NCI-H748 (cell line): ENCODE measurements at regions not wholly inside any gene's neighbourhood (a gene's known extent, or its start where the extent isn't known, plus 50 kb on each side); places are given as distances from the start of the nearest gene placed in this dataset.

Source experiments
- DNase-seq: peaks from one replicate; lab custom pipeline; 2025; ENCODE audit not compliant: unreplicated experiment; lab: John Stamatoyannopoulos, UW

GRCh38 chr18:8943900-8944870 is 158.3 kb upstream of the NDUFV2 start:
- no peak for DNase-seq

- DNase-seq: no peak
Measured at GRCh38 chr18:8944871-8945245, 157.6 kb upstream of the NDUFV2 start.

- no peak for DNase-seq
Measured at GRCh38 chr18:8945514-8945913, 157.0 kb upstream of the NDUFV2 start.

- DNase-seq: no peak
Measured at GRCh38 chr18:8946066-8946838, 156.2 kb upstream of the NDUFV2 start.

GRCh38 chr18:8947566-8947965 is 154.9 kb upstream of the NDUFV2 start:
- DNase-seq: no peak

GRCh38 chr18:8948011-8948410 is 154.5 kb upstream of the NDUFV2 start:
- no peak for DNase-seq

- DNase-seq: no peak
Measured at GRCh38 chr18:8948471-8949149, 153.9 kb upstream of the NDUFV2 start.

- peak; percentile 17 for DNase-seq
Measured at GRCh38 chr18:8949206-8949605, 153.3 kb upstream of the NDUFV2 start.

- DNase-seq: peak; percentile 24
Measured at GRCh38 chr18:8951491-8951890, 151.0 kb upstream of the NDUFV2 start.

- no peak for DNase-seq
Measured at GRCh38 chr18:8952174-8952573, 150.3 kb upstream of the NDUFV2 start.

- DNase-seq: no peak
Measured at GRCh38 chr18:8952769-8953760, 149.4 kb upstream of the NDUFV2 start.

GRCh38 chr18:8957731-8958130 is 144.8 kb upstream of the NDUFV2 start:
- peak; percentile 63 for DNase-seq

- no peak for DNase-seq
Measured at GRCh38 chr18:8958660-8959059, 143.8 kb upstream of the NDUFV2 start.

GRCh38 chr18:8959551-8960135 is 142.9 kb upstream of the NDUFV2 start:
- DNase-seq: peak; percentile 39

GRCh38 chr18:8960740-8961657 is 141.5 kb upstream of the NDUFV2 start:
- DNase-seq: no peak

- DNase-seq: no peak
Measured at GRCh38 chr18:8962192-8962779, 140.2 kb upstream of the NDUFV2 start.

- DNase-seq: no peak
Measured at GRCh38 chr18:8962855-8963635, 139.5 kb upstream of the NDUFV2 start.

- no peak for DNase-seq
Measured at GRCh38 chr18:8963876-8964275, 138.6 kb upstream of the NDUFV2 start.
